ENCODE measurements at regions not wholly inside any gene's neighbourhood (a gene's known extent, or its start where the extent isn't known, plus 50 kb on each side); places are given as distances from the start of the nearest gene placed in this dataset.

DNA sequence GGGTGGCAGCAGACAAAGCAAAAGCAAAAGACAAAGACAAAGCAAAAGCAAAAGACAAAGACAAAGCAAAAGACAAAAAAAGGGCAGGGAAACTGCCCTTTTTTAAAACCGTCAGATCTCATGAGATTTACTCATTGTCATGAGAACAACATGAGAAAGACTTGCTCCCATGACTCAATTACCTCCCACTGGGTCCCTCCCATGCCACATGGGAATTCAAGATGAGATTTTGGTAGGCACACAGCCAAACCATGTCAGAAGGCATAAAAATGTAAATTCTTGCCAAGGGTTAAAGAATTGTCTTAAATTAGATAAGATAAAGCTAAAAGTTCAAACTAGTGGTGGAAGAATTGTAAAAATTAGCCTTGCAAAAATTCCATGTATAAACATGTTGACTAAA, 419.7 kb downstream of the TRAM1L1 start:
- no peak overlapping the region for H3K56ac ChIP-seq (ENCODE audit: insufficient read length, low read depth, low read length)
- Mint-ChIP-seq H3K27me3 (ENCODE audit: low read depth) (no peaks in the 10 kb centered on the region; the same call in 1 of the 2 replicates), H3K9me3 (peaks cover 9 to 10% of the 10 kb centered on the region in 2 experiments; a peak in 4 of 5 replicates), H3K36me3 (ENCODE audit: insufficient read depth in 1 of 3, low read depth in 3 of 3) (peaks cover 2 to 13% (median 4%) of the 10 kb centered on the region in 3 experiments), H3K4me3 (no peak overlapping the region), H3K4me1 (peaks cover 2 to 10% of the 10 kb centered on the region in 2 experiments; a peak in 3 of 4 replicates), H3K27ac (peak overlapping the region in 1 of 3 experiments; percentile 58; a peak in 1 of 7 replicates)
- H2BK12ac ChIP-seq (ENCODE audit: insufficient read length, low read depth, low read length), result no peak overlapping the region
- H4K5ac ChIP-seq (ENCODE audit: insufficient read length, low read depth, low read length), result no peak overlapping the region
- no peak overlapping the region for H2BK5ac ChIP-seq (ENCODE audit: insufficient read length, low read length)
- TF ChIP-seq, protein P1, sequence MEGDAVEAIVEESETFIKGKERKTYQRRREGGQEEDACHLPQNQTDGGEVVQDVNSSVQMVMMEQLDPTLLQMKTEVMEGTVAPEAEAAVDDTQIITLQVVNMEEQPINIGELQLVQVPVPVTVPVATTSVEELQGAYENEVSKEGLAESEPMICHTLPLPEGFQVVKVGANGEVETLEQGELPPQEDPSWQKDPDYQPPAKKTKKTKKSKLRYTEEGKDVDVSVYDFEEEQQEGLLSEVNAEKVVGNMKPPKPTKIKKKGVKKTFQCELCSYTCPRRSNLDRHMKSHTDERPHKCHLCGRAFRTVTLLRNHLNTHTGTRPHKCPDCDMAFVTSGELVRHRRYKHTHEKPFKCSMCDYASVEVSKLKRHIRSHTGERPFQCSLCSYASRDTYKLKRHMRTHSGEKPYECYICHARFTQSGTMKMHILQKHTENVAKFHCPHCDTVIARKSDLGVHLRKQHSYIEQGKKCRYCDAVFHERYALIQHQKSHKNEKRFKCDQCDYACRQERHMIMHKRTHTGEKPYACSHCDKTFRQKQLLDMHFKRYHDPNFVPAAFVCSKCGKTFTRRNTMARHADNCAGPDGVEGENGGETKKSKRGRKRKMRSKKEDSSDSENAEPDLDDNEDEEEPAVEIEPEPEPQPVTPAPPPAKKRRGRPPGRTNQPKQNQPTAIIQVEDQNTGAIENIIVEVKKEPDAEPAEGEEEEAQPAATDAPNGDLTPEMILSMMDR (conservative IDR thresholded peaks at IDR 0.05), result no peak
- no peak overlapping the region for H2AFZ ChIP-seq (ENCODE audit: low read length)
- H3K27me3 ChIP-seq (ENCODE audit: insufficient read depth, low read length), result no peaks in the 10 kb centered on the region
- no peak overlapping the region for H3K9ac ChIP-seq (ENCODE audit: extremely low read depth, insufficient read length, low read length)
- no peak overlapping the region for H3K27ac ChIP-seq (ENCODE audit: insufficient read length, low read depth, low read length)
- no peak overlapping the region for H4K8ac ChIP-seq (replicated peaks; ENCODE audit: insufficient read length, low read depth, low read length)
- H2BK20ac ChIP-seq (ENCODE audit: low read depth, low read length, poor library complexity, severe bottlenecking), result no peak overlapping the region
- WGBS (ENCODE audit: extremely low coverage, insufficient read length, low lambda C conversion rate), result no CpG with 5 or more reads among the region's 1 CpG
- no peak overlapping the region for H3K4ac ChIP-seq (ENCODE audit: low read depth, low read length)
- no peak overlapping the region for H3K23ac ChIP-seq (ENCODE audit: insufficient read length, low read depth, low read length)
- no peaks in the 10 kb centered on the region for H4K20me1 ChIP-seq (ENCODE audit: control insufficient read depth, insufficient read depth, insufficient read length)
- no peak overlapping the region for H2BK120ac ChIP-seq (ENCODE audit: low read depth, low read length, poor library complexity, severe bottlenecking)
- H3K79me2 ChIP-seq (ENCODE audit: insufficient read depth, low read length), result no peaks in the 10 kb centered on the region
- H3K4me1 ChIP-seq (ENCODE audit: insufficient read depth, low read length), result no peaks in the 10 kb centered on the region
- no peaks in the 10 kb centered on the region for H3K23me2 ChIP-seq (ENCODE audit: insufficient read length, low read depth, low read length, poor library complexity, severe bottlenecking)
- H3K14ac ChIP-seq (ENCODE audit: insufficient read depth, low read length), result no peak overlapping the region
- no peak for DNase-seq
- H3K18ac ChIP-seq (ENCODE audit: insufficient read length, low read depth, low read length), result no peak overlapping the region
- H2BK15ac ChIP-seq (ENCODE audit: low read depth, low read length), result no peak overlapping the region
- H4K91ac ChIP-seq (ENCODE audit: insufficient read length, low read depth, low read length), result no peak overlapping the region
- no peak overlapping the region for H2AK5ac ChIP-seq (ENCODE audit: insufficient read length, low read length)
- H3K9me3 ChIP-seq (ENCODE audit: control insufficient read depth, low read depth, low read length), result no peaks in the 10 kb centered on the region
- H3T11ph ChIP-seq (ENCODE audit: low read length), result no peak overlapping the region
- H3K79me1 ChIP-seq (ENCODE audit: insufficient read depth, low read depth, low read length, poor library complexity, severe bottlenecking), result no peaks in the 10 kb centered on the region
- H3K4me2 ChIP-seq (ENCODE audit: insufficient read depth, insufficient read length, low read length), result no peak overlapping the region
